ENCODE measurements at regions not wholly inside any gene's neighbourhood (a gene's known extent, or its start where the extent isn't known, plus 50 kb on each side); places are given as distances from the start of the nearest gene placed in this dataset.
"Not testable (repeated sequence)": the region's sequence is repeated elsewhere in the genome, so short reads cannot be mapped to it uniquely, and the experiment has no call there.

- no peak overlapping the region for H3K4me2 ChIP-seq (ENCODE audit: low read length)
- no peaks in the 10 kb centered on the region for H3K36me3 ChIP-seq (ENCODE audit: control insufficient read depth, insufficient read depth, low read length)
- no peaks in the 10 kb centered on the region for H3K4me1 ChIP-seq
- H3K27ac ChIP-seq = no peak overlapping the region
- H3K4me3 ChIP-seq (ENCODE audit: low read depth, low read length) = no peak overlapping the region
- H3K9ac ChIP-seq = no peak overlapping the region
- no peaks in the 10 kb centered on the region for H3K9me3 ChIP-seq (ENCODE audit: control insufficient read depth, low read length)
- no peak overlapping the region for H2AFZ ChIP-seq
- no peak for TF ChIP-seq CTCF (IDR thresholded peaks at IDR 0.05)
- H3K79me2 ChIP-seq = no peaks in the 10 kb centered on the region
- H3K27me3 ChIP-seq (ENCODE audit: control insufficient read depth, insufficient read depth, low read length) = no peaks in the 10 kb centered on the region
Observed at GRCh38 chr10:30529373-30529998, 95.5 kb downstream of the MAP3K8 start.

- H3K79me2 ChIP-seq = no peaks in the 10 kb centered on the region
- H3K4me2 ChIP-seq (ENCODE audit: low read length) = no peak overlapping the region
- no peaks in the 10 kb centered on the region for H3K4me1 ChIP-seq
- H2AFZ ChIP-seq = no peak overlapping the region
- TF ChIP-seq CTCF (IDR thresholded peaks at IDR 0.05) = no peak
- no peaks in the 10 kb centered on the region for H3K36me3 ChIP-seq (ENCODE audit: control insufficient read depth, insufficient read depth, low read length)
- no peaks in the 10 kb centered on the region for H3K27me3 ChIP-seq (ENCODE audit: control insufficient read depth, insufficient read depth, low read length)
- H3K27ac ChIP-seq = no peak overlapping the region
- no peaks in the 10 kb centered on the region for H3K9me3 ChIP-seq (ENCODE audit: control insufficient read depth, low read length)
- no peak overlapping the region for H3K4me3 ChIP-seq (ENCODE audit: low read depth, low read length)
- no peak overlapping the region for H3K9ac ChIP-seq
Observed at GRCh38 chr10:30528429-30528786, 94.4 kb downstream of the MAP3K8 start.

DNA sequence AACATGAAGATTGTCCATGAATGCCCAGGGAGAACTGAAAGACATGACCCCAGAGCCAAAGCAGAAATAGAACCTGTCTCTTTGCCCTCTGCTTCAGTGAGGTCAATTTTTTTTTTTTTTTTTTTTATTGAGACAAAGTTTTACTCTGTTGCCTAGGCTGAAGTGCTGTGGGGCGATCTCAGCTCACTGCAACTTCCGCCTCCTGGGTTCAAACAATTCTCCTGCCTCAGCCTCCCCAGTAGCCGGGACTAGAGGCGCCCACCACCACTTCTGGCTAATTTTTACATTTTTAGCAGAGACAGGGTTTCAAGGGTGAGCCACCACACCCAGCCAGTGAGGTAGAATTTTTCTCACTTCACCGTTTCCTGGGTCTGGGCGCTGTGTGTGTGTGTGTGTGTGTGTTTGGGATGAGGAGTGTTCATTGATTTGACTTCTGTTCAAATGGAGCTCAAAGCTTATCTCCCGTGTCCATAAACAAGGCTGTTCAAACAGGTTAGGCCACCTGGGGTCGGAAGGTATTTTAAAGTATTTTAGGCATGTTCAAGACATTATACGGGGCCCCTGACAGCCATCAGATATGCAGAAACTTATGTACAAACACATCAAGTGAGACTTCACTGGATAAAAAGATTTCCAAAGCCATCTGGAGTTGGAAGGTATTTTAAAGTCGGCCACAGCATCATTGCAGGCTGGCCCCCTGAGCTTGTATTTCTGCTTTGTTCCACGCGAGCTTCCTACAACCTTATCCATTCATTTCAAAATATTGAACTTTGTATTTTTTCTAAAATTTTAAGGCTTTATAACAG lies 93.8 kb downstream of the MAP3K8 start:
- Histone ChIP-seq H3K4me1 (no peaks in the 10 kb centered on the region), H3K27ac (no peak overlapping the region), H3K9me3 (ENCODE audit: control insufficient read depth, low read length) (no peaks in the 10 kb centered on the region), H3K9ac (no peak overlapping the region), H3K79me2 (no peaks in the 10 kb centered on the region), H3K27me3 (ENCODE audit: control insufficient read depth, insufficient read depth, low read length) (no peaks in the 10 kb centered on the region), H3K36me3 (ENCODE audit: control insufficient read depth, insufficient read depth, low read length) (no peaks in the 10 kb centered on the region), H2AFZ (peak overlapping the region; percentile 38), H3K4me2 (ENCODE audit: low read length) (no peak overlapping the region), H3K4me3 (ENCODE audit: low read depth, low read length) (no peak overlapping the region)
- no peak for TF ChIP-seq CTCF (IDR thresholded peaks at IDR 0.05)

GRCh38 chr10:30522661-30523078 lies 88.7 kb downstream of the MAP3K8 start:
- H3K4me1 ChIP-seq; H3K9ac ChIP-seq; H3K27me3 ChIP-seq (ENCODE audit: control insufficient read depth, insufficient read depth, low read length); H3K4me2 ChIP-seq (ENCODE audit: low read length); H3K4me3 ChIP-seq (ENCODE audit: low read depth, low read length); H3K36me3 ChIP-seq (ENCODE audit: control insufficient read depth, insufficient read depth, low read length); H3K9me3 ChIP-seq (ENCODE audit: control insufficient read depth, low read length); H3K27ac ChIP-seq; H2AFZ ChIP-seq; H3K79me2 ChIP-seq: not testable (repeated sequence)
- TF ChIP-seq CTCF (IDR thresholded peaks at IDR 0.05) = peak; percentile 11

DNA sequence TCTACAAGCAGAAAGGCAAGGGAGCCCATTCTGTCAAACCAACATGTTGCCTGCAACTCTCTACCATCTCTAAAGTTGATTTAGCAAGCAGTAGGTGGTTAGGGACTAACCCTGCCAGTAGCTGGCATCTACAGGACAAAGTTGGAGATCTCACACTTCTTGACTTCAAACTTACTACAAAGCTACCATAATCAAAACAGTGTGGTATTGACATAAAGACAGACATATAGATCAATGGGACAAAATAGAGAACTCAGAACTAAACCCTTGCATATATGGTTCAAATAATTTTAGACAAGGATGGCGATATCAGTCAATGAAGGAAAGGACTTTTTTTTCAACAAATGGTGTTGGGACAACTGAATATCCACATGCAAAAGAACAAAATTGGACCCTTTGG lies 84.9 kb downstream of the MAP3K8 start:
- no peak for TF ChIP-seq CTCF (IDR thresholded peaks at IDR 0.05)
- Histone ChIP-seq H3K9me3 (ENCODE audit: control insufficient read depth, low read length) (no peaks in the 10 kb centered on the region), H2AFZ (no peak overlapping the region), H3K27ac (no peak overlapping the region), H3K36me3 (ENCODE audit: control insufficient read depth, insufficient read depth, low read length) (no peaks in the 10 kb centered on the region), H3K27me3 (ENCODE audit: control insufficient read depth, insufficient read depth, low read length) (no peaks in the 10 kb centered on the region), H3K4me3 (ENCODE audit: low read depth, low read length) (no peak overlapping the region), H3K4me2 (ENCODE audit: low read length) (no peak overlapping the region), H3K9ac (no peak overlapping the region), H3K79me2 (no peaks in the 10 kb centered on the region), H3K4me1 (no peaks in the 10 kb centered on the region)
